Activated CD4-positive, alpha-beta T cell treated with anti-CD3 and anti-CD28 coated beads, Interleukin-2, amount 10 ng/mL, durations not matched to agents 24 days and 14 days (primary cell): ENCODE measurements at regions not wholly inside any gene's neighbourhood (a gene's known extent, or its start where the extent isn't known, plus 50 kb on each side); places are given as distances from the start of the nearest gene placed in this dataset.

Experiments
- DNase-seq: peaks from one replicate; pipeline ENCODE4 v3.0.0; 2022
- H3K27ac Mint-ChIP-seq: one replicate; pipeline ENCODE4 v1.8.0; 2022; ENCODE audit warnings: mild to moderate bottlenecking, mixed read lengths
- H3K27me3 Mint-ChIP-seq: one replicate; pipeline ENCODE4 v1.8.0; 2022; ENCODE audit warnings: mixed read lengths
- H3K36me3 Mint-ChIP-seq: one replicate; pipeline ENCODE4 v1.8.0; 2022; ENCODE audit warnings: low read depth, mild to moderate bottlenecking, mixed read lengths
- H3K4me1 Mint-ChIP-seq: one replicate; pipeline ENCODE4 v1.8.0; 2021; ENCODE audit warnings: mixed read lengths
- H3K4me3 Mint-ChIP-seq: one replicate; pipeline ENCODE4 v1.8.0; 2022; ENCODE audit warnings: mild to moderate bottlenecking, moderate library complexity, mixed read lengths
- H3K9me3 Mint-ChIP-seq: one replicate; pipeline ENCODE4 v1.8.0; 2021; ENCODE audit warnings: mixed read lengths
- intact Hi-C: fragments of 100-400 bp; cut with micrococcal nuclease; formaldehyde crosslinking; loops from one replicate; pipeline ENCODE4 v1.15.1; 2023

GRCh38 chr18:73768043-73768442, 379.6 kb downstream of the FBXO15 start:
- H3K4me1 Mint-ChIP-seq = peaks cover 3% of the 10 kb centered on the region

GRCh38 chr18:73766910-73767515, 380.6 kb downstream of the FBXO15 start:
- Mint-ChIP-seq H3K36me3 (no peaks in the 10 kb centered on the region), H3K9me3 (no peaks in the 10 kb centered on the region)
- intact Hi-C loops = no loop called here

More at GRCh38 chr18:73768043-73768442, 379.6 kb downstream of the FBXO15 start:
- no peaks in the 10 kb centered on the region for H3K9me3 Mint-ChIP-seq
- no peak overlapping the region for H3K27ac Mint-ChIP-seq
- no peaks in the 10 kb centered on the region for H3K36me3 Mint-ChIP-seq
- H3K27me3 Mint-ChIP-seq = peaks cover 7% of the 10 kb centered on the region
- no peak overlapping the region for H3K4me3 Mint-ChIP-seq
- DNase-seq = no peak
- intact Hi-C loops = no loop called here

GRCh38 chr18:73758446-73758845, 389.2 kb downstream of the FBXO15 start:
- no peak overlapping the region for H3K27ac Mint-ChIP-seq
- no peaks in the 10 kb centered on the region for H3K36me3 Mint-ChIP-seq
- no peaks in the 10 kb centered on the region for H3K9me3 Mint-ChIP-seq
- no peak overlapping the region for H3K4me3 Mint-ChIP-seq
- H3K4me1 Mint-ChIP-seq = no peaks in the 10 kb centered on the region
- H3K27me3 Mint-ChIP-seq = no peaks in the 10 kb centered on the region
- no peak for DNase-seq
- intact Hi-C loops = no loop called here

More at GRCh38 chr18:73766910-73767515, 380.6 kb downstream of the FBXO15 start:
- no peak for DNase-seq
- Mint-ChIP-seq H3K27me3 (peaks cover 7% of the 10 kb centered on the region), H3K4me3 (no peak overlapping the region), H3K27ac (no peak overlapping the region), H3K4me1 (peaks cover 3% of the 10 kb centered on the region)

DNA sequence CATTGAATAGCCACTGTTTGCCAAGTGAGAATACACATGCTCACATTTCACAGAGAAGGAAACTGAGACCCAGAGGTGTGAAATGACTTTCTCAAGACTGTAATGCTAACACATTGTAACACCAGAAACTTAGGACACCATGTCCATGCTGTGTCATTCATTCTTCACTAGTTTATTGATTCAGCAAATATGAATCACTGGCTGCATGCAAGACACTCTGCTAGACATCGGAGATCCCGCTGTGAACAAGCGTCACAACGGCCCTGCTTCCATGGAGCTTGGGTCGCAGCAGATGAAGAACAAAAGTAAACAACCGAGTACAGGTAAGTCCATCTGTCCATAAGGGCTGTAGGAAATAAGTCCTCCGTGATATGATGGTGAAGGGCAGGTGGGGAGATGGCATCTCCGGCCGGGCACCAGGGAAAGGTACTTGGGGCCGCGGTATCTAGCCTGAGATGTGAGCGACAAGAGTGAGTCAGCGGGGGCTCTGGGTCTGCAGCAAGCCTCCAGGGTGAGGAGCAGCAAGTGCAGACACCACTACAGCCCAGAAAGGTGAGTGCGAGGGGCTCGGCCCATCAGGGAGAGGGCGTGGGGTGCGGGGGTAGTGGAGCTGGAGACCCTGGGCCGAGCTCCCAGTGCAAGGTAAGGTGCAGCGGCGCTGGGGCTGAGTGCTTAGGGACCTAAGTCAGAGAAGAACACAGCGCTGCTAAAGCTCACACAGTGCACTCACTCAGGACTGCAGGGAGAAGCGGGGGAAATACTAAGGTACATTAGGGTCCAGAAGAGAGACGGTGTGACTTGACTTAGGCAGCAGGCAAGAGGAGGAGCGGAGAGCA, 391.2 kb downstream of the FBXO15 start:
- no peak for DNase-seq
- Mint-ChIP-seq H3K36me3 (no peaks in the 10 kb centered on the region), H3K4me3 (no peak overlapping the region), H3K4me1 (no peaks in the 10 kb centered on the region), H3K9me3 (no peaks in the 10 kb centered on the region), H3K27ac (no peak overlapping the region), H3K27me3 (no peaks in the 10 kb centered on the region)
- intact Hi-C loops = no loop called here

DNA sequence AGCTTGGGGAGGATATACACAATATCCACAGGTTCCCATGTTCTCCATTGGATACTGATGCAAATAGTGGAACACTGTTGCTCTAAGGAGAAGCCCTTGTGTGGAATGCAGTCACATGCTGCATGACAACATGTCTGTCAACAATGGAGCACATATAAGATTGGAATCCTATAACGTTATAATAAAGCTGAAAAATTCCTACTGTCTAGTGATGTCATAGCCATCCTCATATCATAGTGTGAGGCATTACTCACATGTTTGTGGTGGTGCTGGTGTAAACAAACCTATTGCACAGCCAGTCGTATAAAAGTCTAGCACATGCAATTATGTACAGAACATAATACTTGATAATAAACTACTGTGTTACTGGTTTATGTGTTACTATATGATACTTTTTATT, 394.7 kb downstream of the FBXO15 start:
- no peak for DNase-seq
- H3K9me3 Mint-ChIP-seq = no peaks in the 10 kb centered on the region
- H3K27ac Mint-ChIP-seq = no peak overlapping the region
- no peak overlapping the region for H3K4me3 Mint-ChIP-seq
- intact Hi-C loops = no loop called here
- no peaks in the 10 kb centered on the region for H3K27me3 Mint-ChIP-seq
- no peaks in the 10 kb centered on the region for H3K4me1 Mint-ChIP-seq
- no peaks in the 10 kb centered on the region for H3K36me3 Mint-ChIP-seq

GRCh38 chr18:73752546-73752945, 395.1 kb downstream of the FBXO15 start:
- Mint-ChIP-seq H3K36me3 (no peaks in the 10 kb centered on the region), H3K27me3 (no peaks in the 10 kb centered on the region), H3K4me1 (no peaks in the 10 kb centered on the region), H3K9me3 (no peaks in the 10 kb centered on the region), H3K4me3 (no peak overlapping the region), H3K27ac (no peak overlapping the region)
- DNase-seq = no peak
- intact Hi-C loops = no loop called here

GRCh38 chr18:73750052-73750451, 397.6 kb downstream of the FBXO15 start:
- Mint-ChIP-seq H3K9me3 (no peaks in the 10 kb centered on the region), H3K27ac (no peak overlapping the region), H3K4me3 (no peak overlapping the region), H3K27me3 (no peaks in the 10 kb centered on the region), H3K36me3 (no peaks in the 10 kb centered on the region), H3K4me1 (no peaks in the 10 kb centered on the region)
- intact Hi-C loops = no loop called here
- DNase-seq = no peak

GRCh38 chr18:73749304-73749703, 398.3 kb downstream of the FBXO15 start:
- no peak overlapping the region for H3K27ac Mint-ChIP-seq
- no peaks in the 10 kb centered on the region for H3K4me1 Mint-ChIP-seq
- no peaks in the 10 kb centered on the region for H3K9me3 Mint-ChIP-seq
- no peaks in the 10 kb centered on the region for H3K36me3 Mint-ChIP-seq
- intact Hi-C loops = no loop called here
- no peak overlapping the region for H3K4me3 Mint-ChIP-seq
- H3K27me3 Mint-ChIP-seq = no peaks in the 10 kb centered on the region
- no peak for DNase-seq

- intact Hi-C loops = no loop called here
- Mint-ChIP-seq H3K4me1 (no peaks in the 10 kb centered on the region), H3K4me3 (no peak overlapping the region), H3K9me3 (no peaks in the 10 kb centered on the region), H3K27ac (no peak overlapping the region), H3K27me3 (no peaks in the 10 kb centered on the region), H3K36me3 (no peaks in the 10 kb centered on the region)
- no peak for DNase-seq
Measured at GRCh38 chr18:73748731-73749130, 398.9 kb downstream of the FBXO15 start.

DNA sequence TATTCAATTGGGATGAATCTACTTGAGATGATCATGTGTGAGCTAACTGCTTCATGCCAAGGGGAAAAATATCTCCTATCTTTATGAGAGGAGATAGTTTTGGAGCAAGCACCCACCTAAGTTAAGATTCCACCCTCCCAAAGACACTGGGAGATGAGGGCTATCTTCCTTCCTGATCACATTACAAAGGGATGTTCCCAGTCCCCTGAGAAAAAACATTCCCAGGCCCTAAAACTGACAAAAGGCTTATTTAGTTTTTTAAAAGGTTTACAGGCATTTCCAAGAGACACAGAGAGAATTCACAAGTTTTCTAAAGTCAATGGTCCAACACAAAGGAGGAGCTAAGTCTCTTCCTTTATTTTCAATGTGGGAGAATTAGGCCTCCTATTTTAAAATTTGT, 401.5 kb downstream of the FBXO15 start:
- intact Hi-C loops = no loop called here

GRCh38 chr18:73742957-73743356, 404.7 kb downstream of the FBXO15 start:
- Mint-ChIP-seq H3K9me3 (no peaks in the 10 kb centered on the region), H3K27ac (no peak overlapping the region), H3K27me3 (peaks cover 1% of the 10 kb centered on the region), H3K4me1 (no peaks in the 10 kb centered on the region), H3K36me3 (no peaks in the 10 kb centered on the region), H3K4me3 (no peak overlapping the region)
- intact Hi-C loops = no loop called here
- DNase-seq = no peak

More for the DNA sequence above, 401.5 kb downstream of the FBXO15 start:
- no peak for DNase-seq
- no peak overlapping the region for H3K4me3 Mint-ChIP-seq
- H3K4me1 Mint-ChIP-seq = no peaks in the 10 kb centered on the region
- peaks cover 1% of the 10 kb centered on the region for H3K27me3 Mint-ChIP-seq
- H3K36me3 Mint-ChIP-seq = no peaks in the 10 kb centered on the region
- no peaks in the 10 kb centered on the region for H3K9me3 Mint-ChIP-seq
- no peak overlapping the region for H3K27ac Mint-ChIP-seq

DNA sequence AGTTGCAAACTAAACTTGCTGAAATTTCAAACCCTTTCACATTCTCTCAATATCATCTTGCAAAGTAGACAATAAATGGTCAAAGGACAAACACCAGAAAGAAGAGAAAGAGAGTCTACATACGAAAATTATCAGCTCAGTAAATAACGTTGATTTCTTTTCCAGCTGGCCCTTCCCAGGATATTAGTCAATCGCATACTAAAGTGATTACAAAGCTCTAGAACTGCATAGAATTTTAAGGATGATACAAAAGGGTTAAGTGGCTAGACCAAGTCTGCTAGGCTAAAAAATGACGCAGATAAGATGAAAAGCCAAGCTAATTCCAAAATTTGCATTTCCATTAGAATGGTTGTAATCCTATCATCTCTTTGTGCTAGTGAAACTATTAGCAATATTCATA, 405.7 kb downstream of the FBXO15 start:
- H3K4me1 Mint-ChIP-seq = no peaks in the 10 kb centered on the region
- no peak for DNase-seq
- no peak overlapping the region for H3K4me3 Mint-ChIP-seq
- no peaks in the 10 kb centered on the region for H3K9me3 Mint-ChIP-seq
- H3K27ac Mint-ChIP-seq = no peak overlapping the region
- no peaks in the 10 kb centered on the region for H3K36me3 Mint-ChIP-seq
- intact Hi-C loops = no loop called here
- H3K27me3 Mint-ChIP-seq = peaks cover 1% of the 10 kb centered on the region

DNA sequence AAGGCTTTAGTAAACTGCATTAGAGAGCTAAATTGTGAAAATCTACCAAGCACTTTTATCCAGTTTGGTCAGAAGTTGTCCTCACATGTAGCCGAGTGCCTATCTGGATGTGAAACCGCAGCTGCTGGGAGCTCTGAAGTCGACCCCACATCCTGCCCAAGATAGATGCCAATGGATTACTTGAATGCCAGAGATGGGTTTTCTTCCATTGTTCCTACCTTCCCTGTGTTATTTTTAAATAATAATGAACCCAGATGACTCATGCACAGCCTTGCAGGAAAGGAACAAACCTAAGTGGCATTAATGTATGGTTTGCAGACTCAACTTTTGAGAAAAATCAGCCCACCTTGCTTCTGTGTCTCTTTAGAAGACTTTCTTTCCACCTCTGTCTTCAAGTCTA, 408.5 kb downstream of the FBXO15 start:
- Mint-ChIP-seq H3K27me3 (peaks cover 1% of the 10 kb centered on the region), H3K27ac (no peak overlapping the region), H3K4me3 (no peak overlapping the region), H3K9me3 (no peaks in the 10 kb centered on the region), H3K4me1 (no peaks in the 10 kb centered on the region), H3K36me3 (no peaks in the 10 kb centered on the region)
- no peak for DNase-seq
- intact Hi-C loops = no loop called here

DNA sequence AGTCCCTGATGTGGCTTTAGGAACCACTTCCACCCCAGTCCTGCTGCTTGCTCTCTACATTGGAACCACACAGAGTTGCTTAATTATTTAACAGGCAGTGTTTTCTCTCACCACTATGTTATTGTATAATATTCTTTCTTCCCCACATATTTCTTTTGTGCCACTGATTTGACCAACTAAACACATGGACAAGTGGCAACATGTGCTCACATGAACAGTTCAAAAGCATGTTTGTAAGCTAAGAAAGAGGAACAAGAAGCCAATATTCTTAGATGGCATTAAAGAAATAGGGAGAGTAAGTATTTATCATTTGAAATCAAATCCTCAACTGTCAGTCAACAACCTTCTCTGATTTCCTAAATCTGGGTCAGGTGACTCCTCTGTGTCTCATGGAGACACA, 409.6 kb downstream of the FBXO15 start:
- no peaks in the 10 kb centered on the region for H3K4me1 Mint-ChIP-seq
- H3K9me3 Mint-ChIP-seq = no peaks in the 10 kb centered on the region
- no peak overlapping the region for H3K27ac Mint-ChIP-seq
- no peak overlapping the region for H3K4me3 Mint-ChIP-seq
- H3K27me3 Mint-ChIP-seq = peaks cover 1% of the 10 kb centered on the region
- no peaks in the 10 kb centered on the region for H3K36me3 Mint-ChIP-seq
- DNase-seq = no peak
- intact Hi-C loops = no loop called here
